ENCODE measurements at regions not wholly inside any gene's neighbourhood (a gene's known extent, or its start where the extent isn't known, plus 50 kb on each side); places are given as distances from the start of the nearest gene placed in this dataset.

GRCh38 chr2:24420373-24420772 is 60.0 kb upstream of the ITSN2 start:
- no peak for TF ChIP-seq RAD21 (IDR thresholded peaks at IDR 0.05)
- no peak for TF ChIP-seq CTCF (IDR thresholded peaks at IDR 0.05; ENCODE audit: low read depth, low read length, missing input control)
- no peak for TF ChIP-seq TAF1 (conservative IDR thresholded peaks at IDR 0.05)
